ENCODE measurements at regions not wholly inside any gene's neighbourhood (a gene's known extent, or its start where the extent isn't known, plus 50 kb on each side); places are given as distances from the start of the nearest gene placed in this dataset.

DNA sequence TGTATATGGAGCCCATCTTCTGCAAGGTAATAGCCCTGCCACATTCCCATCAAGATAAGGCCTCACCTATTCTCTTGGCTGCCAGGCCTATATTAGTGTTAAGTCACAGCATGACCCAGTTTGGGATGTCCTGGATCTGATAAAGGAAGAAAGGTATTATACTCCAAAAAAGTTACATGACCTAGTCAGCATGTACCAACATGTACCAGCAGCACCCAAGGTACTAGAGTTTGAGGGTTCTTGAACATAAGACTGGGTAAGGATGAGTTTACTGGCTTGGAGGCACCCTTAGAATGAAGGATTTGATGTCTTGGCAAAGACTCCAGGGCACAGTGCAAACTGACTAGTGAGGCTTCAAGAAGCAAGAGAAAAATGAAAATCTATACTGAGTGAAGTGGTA, 232.5 kb downstream of the SQOR start:
- TF ChIP-seq, protein P1, sequence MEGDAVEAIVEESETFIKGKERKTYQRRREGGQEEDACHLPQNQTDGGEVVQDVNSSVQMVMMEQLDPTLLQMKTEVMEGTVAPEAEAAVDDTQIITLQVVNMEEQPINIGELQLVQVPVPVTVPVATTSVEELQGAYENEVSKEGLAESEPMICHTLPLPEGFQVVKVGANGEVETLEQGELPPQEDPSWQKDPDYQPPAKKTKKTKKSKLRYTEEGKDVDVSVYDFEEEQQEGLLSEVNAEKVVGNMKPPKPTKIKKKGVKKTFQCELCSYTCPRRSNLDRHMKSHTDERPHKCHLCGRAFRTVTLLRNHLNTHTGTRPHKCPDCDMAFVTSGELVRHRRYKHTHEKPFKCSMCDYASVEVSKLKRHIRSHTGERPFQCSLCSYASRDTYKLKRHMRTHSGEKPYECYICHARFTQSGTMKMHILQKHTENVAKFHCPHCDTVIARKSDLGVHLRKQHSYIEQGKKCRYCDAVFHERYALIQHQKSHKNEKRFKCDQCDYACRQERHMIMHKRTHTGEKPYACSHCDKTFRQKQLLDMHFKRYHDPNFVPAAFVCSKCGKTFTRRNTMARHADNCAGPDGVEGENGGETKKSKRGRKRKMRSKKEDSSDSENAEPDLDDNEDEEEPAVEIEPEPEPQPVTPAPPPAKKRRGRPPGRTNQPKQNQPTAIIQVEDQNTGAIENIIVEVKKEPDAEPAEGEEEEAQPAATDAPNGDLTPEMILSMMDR (IDR thresholded peaks at IDR 0.05), result no peak
- TF ChIP-seq CREB1 (CRISPR knock-in tag; IDR thresholded peaks at IDR 0.05), result no peak

Data from WTC11 (cell line).